Endodermal cell (in vitro differentiated cells): ENCODE measurements at regions not wholly inside any gene's neighbourhood (a gene's known extent, or its start where the extent isn't known, plus 50 kb on each side); places are given as distances from the start of the nearest gene placed in this dataset.

Experiments
- DNase-seq: peaks from one replicate; pipeline ENCODE4 v3.0.0-alpha.2; 2017
- H3K27ac ChIP-seq: 2 replicates; pipeline ENCODE4 v1.5.1; 2013; ENCODE audit warnings: mild to moderate bottlenecking, low read depth, low read length, moderate library complexity
- H3K27me3 ChIP-seq: 2 replicates; pipeline ENCODE4 v1.6.1; 2013; ENCODE audit warnings: mild to moderate bottlenecking, low read length, moderate library complexity; ENCODE audit not compliant: insufficient read depth, control insufficient read depth, poor library complexity, severe bottlenecking
- H3K36me3 ChIP-seq: 2 replicates; pipeline ENCODE4 v1.7.0; 2013; ENCODE audit warnings: mild to moderate bottlenecking, low read length, moderate library complexity; ENCODE audit not compliant: control insufficient read depth, insufficient read depth
- H3K4me1 ChIP-seq: one replicate; pipeline ENCODE4 v1.7.0; 2013; ENCODE audit warnings: low read length; ENCODE audit not compliant: control insufficient read depth, insufficient read depth
- H3K4me3 ChIP-seq: 2 replicates; pipeline ENCODE4 v1.5.1; 2013; ENCODE audit warnings: mild to moderate bottlenecking, low read length, moderate library complexity
- H3K9ac ChIP-seq: 2 replicates; pipeline ENCODE4 v1.6.1; 2013; ENCODE audit warnings: mild to moderate bottlenecking, low read length, moderate library complexity; ENCODE audit not compliant: poor library complexity, severe bottlenecking; ENCODE audit errors: extremely low read depth
- H3K9me3 ChIP-seq: 2 replicates; pipeline ENCODE4 v1.6.1; 2013; ENCODE audit warnings: mild to moderate bottlenecking, low read length, moderate library complexity; ENCODE audit not compliant: control insufficient read depth
- H3K27ac Mint-ChIP-seq: 2 replicates; pipeline ENCODE4 v1.8.0; 2020; ENCODE audit warnings: mixed read lengths
- H3K27me3 Mint-ChIP-seq: 2 replicates; pipeline ENCODE4 v1.8.0; 2021; ENCODE audit warnings: mild to moderate bottlenecking, mixed read lengths; ENCODE audit not compliant: insufficient read depth
- H3K36me3 Mint-ChIP-seq: 2 replicates; pipeline ENCODE4 v1.8.0; 2020; ENCODE audit warnings: low read depth, mixed read lengths
- H3K4me1 Mint-ChIP-seq: 2 replicates; pipeline ENCODE4 v1.8.0; 2020; ENCODE audit warnings: mixed read lengths
- H3K4me3 Mint-ChIP-seq: 2 replicates; pipeline ENCODE4 v1.8.0; 2020; ENCODE audit warnings: mild to moderate bottlenecking, moderate library complexity, mixed read lengths
- H3K9me3 Mint-ChIP-seq: 2 replicates; pipeline ENCODE4 v1.8.0; 2020; ENCODE audit warnings: mild to moderate bottlenecking, mixed read lengths
- WGBS, 2 experiments: methylation state at CpG; one replicate each; pipeline versions ENCODE4 v1.1.5 to v1.1.7; 2013; ENCODE audit warnings: missing lambda C conversion rate in 2 of 2, mixed read lengths in 1 of 2; ENCODE audit not compliant: insufficient coverage in 1 of 2, insufficient read length in 1 of 2; 5-methylcytosine and 5-hydroxymethylcytosine counted together
- TF ChIP-seq, protein P1 (sequence below): fragments of 200-600 bp; sonication (generic); conservative IDR thresholded peaks from 2 replicates; pipeline ENCODE4 v1.5.0; 2021; ENCODE audit warnings: antibody characterized with exemption, mild to moderate bottlenecking

DNA sequence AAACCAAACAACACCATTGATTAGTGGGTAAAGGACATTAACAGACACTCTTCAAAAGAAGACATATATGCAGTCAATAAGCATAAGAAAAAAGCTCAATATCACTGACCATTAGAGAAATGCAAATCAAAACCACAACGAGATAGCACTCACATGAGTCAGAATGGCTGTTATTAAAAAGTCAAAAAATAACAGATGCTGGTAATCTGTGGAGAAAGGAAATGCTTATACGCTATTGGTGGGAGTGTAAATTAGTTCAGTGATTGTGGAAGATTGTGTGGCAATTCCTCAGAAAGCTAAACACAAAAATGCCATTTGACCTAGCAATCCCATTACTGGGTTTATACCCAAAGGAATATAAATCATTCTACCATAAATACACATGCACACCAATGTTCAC is 182.6 kb downstream of the TRPC6 start:
- H3K9ac ChIP-seq = no peak overlapping the region
- Mint-ChIP-seq H3K27ac (no peak overlapping the region), H3K4me3 (no peak overlapping the region), H3K4me1 (no peaks in the 10 kb centered on the region), H3K27me3 (no peaks in the 10 kb centered on the region), H3K36me3 (no peaks in the 10 kb centered on the region), H3K9me3 (no peaks in the 10 kb centered on the region)
- H3K27ac ChIP-seq = no peak overlapping the region
- H3K4me3 ChIP-seq = no peak overlapping the region
- WGBS, 2 experiments = 84 to 93% methylated on average over 2 of the region's 2 CpGs
- no peak for DNase-seq
- no peaks in the 10 kb centered on the region for H3K36me3 ChIP-seq
- no peaks in the 10 kb centered on the region for H3K4me1 ChIP-seq
- H3K9me3 ChIP-seq = no peaks in the 10 kb centered on the region
- TF ChIP-seq, protein P1, sequence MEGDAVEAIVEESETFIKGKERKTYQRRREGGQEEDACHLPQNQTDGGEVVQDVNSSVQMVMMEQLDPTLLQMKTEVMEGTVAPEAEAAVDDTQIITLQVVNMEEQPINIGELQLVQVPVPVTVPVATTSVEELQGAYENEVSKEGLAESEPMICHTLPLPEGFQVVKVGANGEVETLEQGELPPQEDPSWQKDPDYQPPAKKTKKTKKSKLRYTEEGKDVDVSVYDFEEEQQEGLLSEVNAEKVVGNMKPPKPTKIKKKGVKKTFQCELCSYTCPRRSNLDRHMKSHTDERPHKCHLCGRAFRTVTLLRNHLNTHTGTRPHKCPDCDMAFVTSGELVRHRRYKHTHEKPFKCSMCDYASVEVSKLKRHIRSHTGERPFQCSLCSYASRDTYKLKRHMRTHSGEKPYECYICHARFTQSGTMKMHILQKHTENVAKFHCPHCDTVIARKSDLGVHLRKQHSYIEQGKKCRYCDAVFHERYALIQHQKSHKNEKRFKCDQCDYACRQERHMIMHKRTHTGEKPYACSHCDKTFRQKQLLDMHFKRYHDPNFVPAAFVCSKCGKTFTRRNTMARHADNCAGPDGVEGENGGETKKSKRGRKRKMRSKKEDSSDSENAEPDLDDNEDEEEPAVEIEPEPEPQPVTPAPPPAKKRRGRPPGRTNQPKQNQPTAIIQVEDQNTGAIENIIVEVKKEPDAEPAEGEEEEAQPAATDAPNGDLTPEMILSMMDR = no peak
- no peaks in the 10 kb centered on the region for H3K27me3 ChIP-seq

DNA sequence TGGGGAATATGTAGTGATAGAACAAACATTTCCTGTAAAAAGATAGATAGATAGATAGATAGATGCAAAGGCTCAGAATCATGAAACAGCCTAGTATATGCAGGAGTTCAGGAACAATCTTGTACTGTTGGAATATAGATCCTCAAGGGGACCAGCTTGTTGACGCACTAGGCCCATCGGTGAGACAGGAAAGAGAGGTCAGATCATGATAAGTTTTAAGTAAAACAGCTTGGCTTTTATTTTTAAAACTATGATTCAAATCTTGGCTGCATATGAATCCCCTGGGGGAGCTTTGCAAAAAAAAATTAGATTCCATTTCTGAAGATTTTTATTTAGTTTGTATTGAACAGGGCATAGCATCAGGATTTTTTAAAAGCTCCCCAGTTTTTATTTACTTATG is 185.8 kb downstream of the TRPC6 start:
- no peaks in the 10 kb centered on the region for H3K36me3 ChIP-seq
- Mint-ChIP-seq H3K9me3 (peaks cover 13% of the 10 kb centered on the region), H3K4me3 (no peak overlapping the region), H3K27ac (no peak overlapping the region), H3K36me3 (no peaks in the 10 kb centered on the region), H3K4me1 (no peaks in the 10 kb centered on the region), H3K27me3 (no peaks in the 10 kb centered on the region)
- H3K9ac ChIP-seq = no peak overlapping the region
- no peaks in the 10 kb centered on the region for H3K4me1 ChIP-seq
- no peaks in the 10 kb centered on the region for H3K9me3 ChIP-seq
- H3K27me3 ChIP-seq = no peaks in the 10 kb centered on the region
- WGBS, 2 experiments = 75 to 88% methylated on average over 2 of the region's 2 CpGs
- H3K4me3 ChIP-seq = no peak overlapping the region
- no peak overlapping the region for H3K27ac ChIP-seq
- TF ChIP-seq, protein P1 = no peak
- no peak for DNase-seq

DNA sequence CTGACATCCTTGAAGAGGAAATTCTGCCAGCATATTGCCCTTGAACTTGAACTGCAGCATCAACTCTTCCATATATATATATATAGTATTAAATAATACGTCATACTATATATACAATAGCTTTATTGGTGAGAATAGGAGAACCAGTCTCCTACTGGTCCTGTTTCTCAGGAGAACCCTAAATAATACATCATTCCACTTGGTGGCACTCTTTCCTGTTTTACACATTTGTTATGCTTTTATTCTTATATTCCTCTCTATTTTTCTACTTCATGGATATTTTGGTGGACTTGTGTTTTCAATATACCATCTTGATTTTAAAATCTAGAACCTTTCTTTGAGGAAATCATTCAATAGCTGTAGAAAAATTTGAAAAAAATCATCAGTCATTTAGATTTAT is 193.3 kb downstream of the TRPC6 start:
- WGBS, 2 experiments = no CpG with 5 or more reads among the region's 1 CpG
- Histone ChIP-seq H3K4me1 (no peaks in the 10 kb centered on the region), H3K9ac (no peak overlapping the region), H3K9me3 (no peaks in the 10 kb centered on the region), H3K4me3 (no peak overlapping the region), H3K27ac (no peak overlapping the region), H3K27me3 (no peaks in the 10 kb centered on the region), H3K36me3 (no peaks in the 10 kb centered on the region)
- Mint-ChIP-seq H3K9me3 (peaks cover 8% of the 10 kb centered on the region), H3K36me3 (no peaks in the 10 kb centered on the region), H3K4me1 (no peaks in the 10 kb centered on the region), H3K27me3 (no peaks in the 10 kb centered on the region), H3K4me3 (no peak overlapping the region), H3K27ac (no peak overlapping the region)
- TF ChIP-seq, protein P1 = peak; percentile 60
- no peak for DNase-seq
